Mucosa of gallbladder (tissue), 1 donor: ENCODE measurements at regions not wholly inside any gene's neighbourhood (a gene's known extent, or its start where the extent isn't known, plus 50 kb on each side); places are given as distances from the start of the nearest gene placed in this dataset.

Experiments used
- DNase-seq: peaks from one replicate; pipeline ENCODE4 v3.0.0-alpha.2; 2020; ENCODE audit warnings: low spot score
- donor health status: DM: no; HTN: no; CAD: no.

GRCh38 chr11:131121426-131122333, 205.4 kb upstream of the SNX19 start:
- DNase-seq, result no peak

- no peak for DNase-seq
Measured at GRCh38 chr11:131122448-131122847, 206.2 kb upstream of the SNX19 start.

- DNase-seq, result no peak
Measured at GRCh38 chr11:131129474-131129873, 213.2 kb upstream of the SNX19 start.

GRCh38 chr11:131135611-131136010, 219.3 kb upstream of the SNX19 start:
- no peak for DNase-seq

GRCh38 chr11:131136486-131136885, 220.2 kb upstream of the SNX19 start:
- DNase-seq, result no peak

GRCh38 chr11:131137046-131137445, 220.8 kb upstream of the SNX19 start:
- DNase-seq, result no peak

GRCh38 chr11:131138731-131139130, 222.5 kb upstream of the SNX19 start:
- DNase-seq, result no peak

GRCh38 chr11:131145791-131146190, 224.6 kb upstream of the NTM start:
- no peak for DNase-seq

- DNase-seq, result no peak
Measured at GRCh38 chr11:131146827-131147490, 223.5 kb upstream of the NTM start.

GRCh38 chr11:131154351-131154750, 216.1 kb upstream of the NTM start:
- DNase-seq, result no peak

GRCh38 chr11:131157678-131158077, 212.7 kb upstream of the NTM start:
- no peak for DNase-seq

- DNase-seq, result no peak
Measured at GRCh38 chr11:131160846-131161245, 209.6 kb upstream of the NTM start.

- no peak for DNase-seq
Measured at GRCh38 chr11:131163613-131164012, 206.8 kb upstream of the NTM start.

- DNase-seq, result peak; percentile 14
Measured at GRCh38 chr11:131165036-131165435, 205.4 kb upstream of the NTM start.

GRCh38 chr11:131168839-131169713, 201.3 kb upstream of the NTM start:
- no peak for DNase-seq

- no peak for DNase-seq
Measured at GRCh38 chr11:131172011-131172410, 198.4 kb upstream of the NTM start.

- no peak for DNase-seq
Measured at GRCh38 chr11:131178020-131178419, 192.4 kb upstream of the NTM start.

GRCh38 chr11:131178596-131178995, 191.8 kb upstream of the NTM start:
- no peak for DNase-seq

- DNase-seq, result no peak
Measured at GRCh38 chr11:131179836-131180235, 190.6 kb upstream of the NTM start.

- no peak for DNase-seq
Measured at GRCh38 chr11:131185915-131186314, 184.5 kb upstream of the NTM start.

- no peak for DNase-seq
Measured at GRCh38 chr11:131186629-131187101, 183.8 kb upstream of the NTM start.

GRCh38 chr11:131190446-131190845, 180.0 kb upstream of the NTM start:
- no peak for DNase-seq
